HEK293 (cell line): ENCODE measurements at regions not wholly inside any gene's neighbourhood (a gene's known extent, or its start where the extent isn't known, plus 50 kb on each side); places are given as distances from the start of the nearest gene placed in this dataset.

Experiments used
- CTCF ChIA-PET: fragments of 350-600 bp; formaldehyde crosslinking; extraction: SDS; loops from one replicate; lab custom pipeline; 2021; ENCODE audit warnings: antibody characterized with exemption; lab: Yijun Ruan, JAX
- POLR2A ChIA-PET: fragments of 300-600 bp; formaldehyde crosslinking; extraction: SDS; loops from one replicate; lab custom pipeline; 2020; ENCODE audit warnings: antibody characterized with exemption, inconsistent platforms; lab: Yijun Ruan, JAX
- H3K27ac ChIP-seq: fragments of 200-500 bp; sonication (Bioruptor generic); 2 replicates; pipeline ENCODE4 v1.5.1; 2014; ENCODE audit warnings: low read depth, low read length, control low read depth, inconsistent platforms; ENCODE audit errors: extremely low read depth
- H3K36me3 ChIP-seq, 2 experiments: fragments of 200-500 bp in 1 of 2; sonication (Bioruptor generic) in 1 of 2; 1 replicate in 1 of 2; 2 replicates in 1 of 2; pipeline ENCODE4 v1.5.1; 2014 to 2017; ENCODE audit warnings: inconsistent platforms in 2 of 2, low read length in 2 of 2; ENCODE audit not compliant: control insufficient read depth in 2 of 2, insufficient read depth in 1 of 2
- H3K4me1 ChIP-seq: fragments of 200-500 bp; sonication (Bioruptor generic); 2 replicates; pipeline ENCODE4 v1.5.1; 2014; ENCODE audit warnings: mild to moderate bottlenecking, low read length, inconsistent platforms; ENCODE audit not compliant: control insufficient read depth, insufficient read depth
- H3K4me3 ChIP-seq: 2 replicates; pipeline ENCODE4 v1.5.1; 2011; ENCODE audit warnings: low read depth, mild to moderate bottlenecking, control low read depth, low read length, moderate library complexity
- H3K9me3 ChIP-seq: fragments of 200-500 bp; sonication (Bioruptor generic); 2 replicates; pipeline ENCODE4 v1.5.1; 2014; ENCODE audit warnings: low read depth, low read length, inconsistent platforms; ENCODE audit not compliant: control insufficient read depth, insufficient read depth
- GFI1B ChIP-seq: fragments of 450-650 bp; formaldehyde crosslinking; IDR thresholded peaks from 2 replicates; pipeline ENCODE4 v1.5.1; 2016; ENCODE audit warnings: missing biosample characterization, missing genetic modification characterization
- GLIS2 ChIP-seq: fragments of 450-650 bp; formaldehyde crosslinking; IDR thresholded peaks from 2 replicates; pipeline ENCODE4 v1.5.1; 2016; ENCODE audit warnings: missing biosample characterization, missing genetic modification characterization
- KLF16 ChIP-seq: fragments of 450-650 bp; formaldehyde crosslinking; IDR thresholded peaks from 2 replicates; pipeline ENCODE4 v1.5.1; 2017; ENCODE audit warnings: missing biosample characterization, missing genetic modification characterization
- REPIN1 ChIP-seq: fragments of 450-650 bp; formaldehyde crosslinking; IDR thresholded peaks from 2 replicates; pipeline ENCODE4 v1.5.1; 2017; ENCODE audit warnings: missing biosample characterization, missing genetic modification characterization, low read depth
- ZBTB21 ChIP-seq: fragments of 450-650 bp; formaldehyde crosslinking; IDR thresholded peaks from 2 replicates; pipeline ENCODE4 v1.5.1; 2017; ENCODE audit warnings: missing biosample characterization, missing genetic modification characterization
- ZNF140 ChIP-seq: fragments of 450-650 bp; formaldehyde crosslinking; IDR thresholded peaks from 2 replicates; pipeline ENCODE4 v1.5.1; 2016; ENCODE audit warnings: missing biosample characterization, missing genetic modification characterization
- ZNF146 ChIP-seq: fragments of 450-650 bp; formaldehyde crosslinking; IDR thresholded peaks from 2 replicates; pipeline ENCODE4 v1.5.1; 2016; ENCODE audit warnings: missing biosample characterization, missing genetic modification characterization
- ZNF169 ChIP-seq: fragments of 450-650 bp; formaldehyde crosslinking; IDR thresholded peaks from 2 replicates; pipeline ENCODE4 v1.5.1; 2016; ENCODE audit warnings: missing biosample characterization, missing genetic modification characterization
- ZNF184 ChIP-seq: fragments of 450-650 bp; IDR thresholded peaks from 2 replicates; pipeline ENCODE4 v1.5.1; 2018; ENCODE audit warnings: missing biosample characterization, mild to moderate bottlenecking, missing genetic modification characterization
- ZNF202 ChIP-seq: fragments of 450-650 bp; formaldehyde crosslinking; IDR thresholded peaks from 2 replicates; pipeline ENCODE4 v1.5.1; 2016; ENCODE audit warnings: missing biosample characterization, missing genetic modification characterization, borderline replicate concordance
- ZNF214 ChIP-seq: fragments of 450-650 bp; formaldehyde crosslinking; IDR thresholded peaks from 2 replicates; pipeline ENCODE4 v1.5.1; 2017; ENCODE audit warnings: missing biosample characterization, mild to moderate bottlenecking, missing genetic modification characterization, borderline replicate concordance
- ZNF354C ChIP-seq: fragments of 450-650 bp; formaldehyde crosslinking; IDR thresholded peaks from 2 replicates; pipeline ENCODE4 v1.5.1; 2016; ENCODE audit warnings: missing biosample characterization, missing genetic modification characterization, low read depth, borderline replicate concordance
- ZNF391 ChIP-seq: fragments of 450-650 bp; formaldehyde crosslinking; IDR thresholded peaks from 2 replicates; pipeline ENCODE4 v1.5.1; 2016; ENCODE audit warnings: low read depth, missing biosample characterization, missing genetic modification characterization, borderline replicate concordance
- ZNF404 ChIP-seq: fragments of 450-650 bp; formaldehyde crosslinking; IDR thresholded peaks from 2 replicates; pipeline ENCODE4 v1.5.1; 2017; ENCODE audit warnings: missing biosample characterization, missing genetic modification characterization
- ZNF416 ChIP-seq: fragments of 450-650 bp; formaldehyde crosslinking; IDR thresholded peaks from 2 replicates; pipeline ENCODE4 v1.5.1; 2016; ENCODE audit warnings: missing biosample characterization, missing genetic modification characterization
- ZNF423 ChIP-seq: fragments of 450-650 bp; formaldehyde crosslinking; IDR thresholded peaks from 2 replicates; pipeline ENCODE4 v1.5.1; 2016; ENCODE audit warnings: missing biosample characterization, missing genetic modification characterization
- ZNF521 ChIP-seq: fragments of 450-650 bp; formaldehyde crosslinking; IDR thresholded peaks from 2 replicates; pipeline ENCODE4 v1.5.1; 2017; ENCODE audit warnings: missing biosample characterization, mild to moderate bottlenecking, missing genetic modification characterization
- ZNF660 ChIP-seq: fragments of 450-650 bp; IDR thresholded peaks from 2 replicates; pipeline ENCODE4 v1.5.1; 2018; ENCODE audit warnings: missing biosample characterization, mild to moderate bottlenecking, missing genetic modification characterization
- ZNF830 ChIP-seq: fragments of 450-650 bp; IDR thresholded peaks from 2 replicates; pipeline ENCODE4 v1.5.0; 2018; ENCODE audit warnings: missing biosample characterization, missing genetic modification characterization, low read depth, mild to moderate bottlenecking, moderate library complexity
- ZNF837 ChIP-seq: fragments of 450-650 bp; formaldehyde crosslinking; IDR thresholded peaks from 2 replicates; pipeline ENCODE4 v1.5.1; 2016; ENCODE audit warnings: missing biosample characterization, missing genetic modification characterization
- ZSCAN30 ChIP-seq: fragments of 450-650 bp; IDR thresholded peaks from 2 replicates; pipeline ENCODE4 v1.5.1; 2018; ENCODE audit warnings: missing biosample characterization, mild to moderate bottlenecking, missing genetic modification characterization, moderate library complexity
- TF ChIP-seq, protein P1 (sequence below): fragments of 450-650 bp; formaldehyde crosslinking; IDR thresholded peaks from 2 replicates; pipeline ENCODE4 v1.5.1; 2016; ENCODE audit warnings: missing biosample characterization, missing genetic modification characterization
- TF ChIP-seq, protein P2 (sequence below): fragments of 450-650 bp; formaldehyde crosslinking; IDR thresholded peaks from 2 replicates; pipeline ENCODE4 v1.5.1; 2016; ENCODE audit warnings: missing biosample characterization, missing genetic modification characterization
- TF ChIP-seq, protein P3 (sequence below): IDR thresholded peaks from 2 replicates; pipeline ENCODE4 v1.6.1; 2011; ENCODE audit warnings: mild to moderate bottlenecking, low read depth, low read length, borderline replicate concordance
- TF ChIP-seq, protein P4 (sequence below): fragments of 450-650 bp; formaldehyde crosslinking; IDR thresholded peaks from 2 replicates; pipeline ENCODE4 v1.5.1; 2017; ENCODE audit warnings: missing biosample characterization, missing genetic modification characterization
- TF ChIP-seq, protein P5 (sequence below): fragments of 450-650 bp; formaldehyde crosslinking; IDR thresholded peaks from 2 replicates; pipeline ENCODE4 v1.5.1; 2016; ENCODE audit warnings: missing biosample characterization, missing genetic modification characterization, borderline replicate concordance

DNA sequence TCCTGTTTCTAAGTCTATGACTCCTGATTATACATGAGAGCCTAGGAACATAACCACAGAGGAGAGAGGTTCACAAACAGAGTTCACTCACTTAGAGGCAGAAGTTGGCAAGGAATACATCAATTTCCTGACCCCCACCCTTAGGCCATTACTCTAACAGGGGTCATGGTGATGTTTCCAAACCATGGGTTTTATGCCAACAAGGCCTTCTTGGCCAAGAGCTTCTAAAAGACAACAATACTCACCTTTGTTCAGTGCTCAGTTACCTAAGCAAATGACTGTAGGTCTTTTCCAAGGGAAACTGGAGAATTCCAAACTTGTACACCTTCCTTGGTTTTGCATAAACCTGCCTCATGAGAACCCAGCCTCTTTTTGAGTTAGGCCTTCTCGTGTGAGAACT is 52.6 kb downstream of the ERICH4 start:
- TF ChIP-seq ZNF169 (tag by site-specific recombination) (no peak), ZNF146 (tag by site-specific recombination) (no peak), ZNF837 (no peak), ZNF354C (tag by site-specific recombination) (no peak), ZNF140 (tag by site-specific recombination) (no peak), ZNF830 (no peak), ZNF214 (tag by site-specific recombination) (no peak), ZBTB21 (no peak), GLIS2 (tag by site-specific recombination) (no peak), ZNF391 (tag by site-specific recombination) (no peak), GFI1B (tag by site-specific recombination) (no peak), ZNF660 (tag by site-specific recombination) (no peak)
- TF ChIP-seq, protein P1, sequence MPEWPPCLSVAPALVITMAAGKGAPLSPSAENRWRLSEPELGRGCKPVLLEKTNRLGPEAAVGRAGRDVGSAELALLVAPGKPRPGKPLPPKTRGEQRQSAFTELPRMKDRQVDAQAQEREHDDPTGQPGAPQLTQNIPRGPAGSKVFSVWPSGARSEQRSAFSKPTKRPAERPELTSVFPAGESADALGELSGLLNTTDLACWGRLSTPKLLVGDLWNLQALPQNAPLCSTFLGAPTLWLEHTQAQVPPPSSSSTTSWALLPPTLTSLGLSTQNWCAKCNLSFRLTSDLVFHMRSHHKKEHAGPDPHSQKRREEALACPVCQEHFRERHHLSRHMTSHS (tag by site-specific recombination): no peak
- TF ChIP-seq, protein P2, sequence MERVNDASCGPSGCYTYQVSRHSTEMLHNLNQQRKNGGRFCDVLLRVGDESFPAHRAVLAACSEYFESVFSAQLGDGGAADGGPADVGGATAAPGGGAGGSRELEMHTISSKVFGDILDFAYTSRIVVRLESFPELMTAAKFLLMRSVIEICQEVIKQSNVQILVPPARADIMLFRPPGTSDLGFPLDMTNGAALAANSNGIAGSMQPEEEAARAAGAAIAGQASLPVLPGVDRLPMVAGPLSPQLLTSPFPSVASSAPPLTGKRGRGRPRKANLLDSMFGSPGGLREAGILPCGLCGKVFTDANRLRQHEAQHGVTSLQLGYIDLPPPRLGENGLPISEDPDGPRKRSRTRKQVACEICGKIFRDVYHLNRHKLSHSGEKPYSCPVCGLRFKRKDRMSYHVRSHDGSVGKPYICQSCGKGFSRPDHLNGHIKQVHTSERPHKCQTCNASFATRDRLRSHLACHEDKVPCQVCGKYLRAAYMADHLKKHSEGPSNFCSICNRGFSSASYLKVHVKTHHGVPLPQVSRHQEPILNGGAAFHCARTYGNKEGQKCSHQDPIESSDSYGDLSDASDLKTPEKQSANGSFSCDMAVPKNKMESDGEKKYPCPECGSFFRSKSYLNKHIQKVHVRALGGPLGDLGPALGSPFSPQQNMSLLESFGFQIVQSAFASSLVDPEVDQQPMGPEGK: no peak
- TF ChIP-seq, protein P3, sequence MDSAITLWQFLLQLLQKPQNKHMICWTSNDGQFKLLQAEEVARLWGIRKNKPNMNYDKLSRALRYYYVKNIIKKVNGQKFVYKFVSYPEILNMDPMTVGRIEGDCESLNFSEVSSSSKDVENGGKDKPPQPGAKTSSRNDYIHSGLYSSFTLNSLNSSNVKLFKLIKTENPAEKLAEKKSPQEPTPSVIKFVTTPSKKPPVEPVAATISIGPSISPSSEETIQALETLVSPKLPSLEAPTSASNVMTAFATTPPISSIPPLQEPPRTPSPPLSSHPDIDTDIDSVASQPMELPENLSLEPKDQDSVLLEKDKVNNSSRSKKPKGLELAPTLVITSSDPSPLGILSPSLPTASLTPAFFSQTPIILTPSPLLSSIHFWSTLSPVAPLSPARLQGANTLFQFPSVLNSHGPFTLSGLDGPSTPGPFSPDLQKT: no peak
- TF ChIP-seq, protein P4, sequence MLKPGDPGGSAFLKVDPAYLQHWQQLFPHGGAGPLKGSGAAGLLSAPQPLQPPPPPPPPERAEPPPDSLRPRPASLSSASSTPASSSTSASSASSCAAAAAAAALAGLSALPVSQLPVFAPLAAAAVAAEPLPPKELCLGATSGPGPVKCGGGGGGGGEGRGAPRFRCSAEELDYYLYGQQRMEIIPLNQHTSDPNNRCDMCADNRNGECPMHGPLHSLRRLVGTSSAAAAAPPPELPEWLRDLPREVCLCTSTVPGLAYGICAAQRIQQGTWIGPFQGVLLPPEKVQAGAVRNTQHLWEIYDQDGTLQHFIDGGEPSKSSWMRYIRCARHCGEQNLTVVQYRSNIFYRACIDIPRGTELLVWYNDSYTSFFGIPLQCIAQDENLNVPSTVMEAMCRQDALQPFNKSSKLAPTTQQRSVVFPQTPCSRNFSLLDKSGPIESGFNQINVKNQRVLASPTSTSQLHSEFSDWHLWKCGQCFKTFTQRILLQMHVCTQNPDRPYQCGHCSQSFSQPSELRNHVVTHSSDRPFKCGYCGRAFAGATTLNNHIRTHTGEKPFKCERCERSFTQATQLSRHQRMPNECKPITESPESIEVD (tag by site-specific recombination): no peak
- H3K9me3 ChIP-seq: no peaks in the 10 kb centered on the region
- ChIA-PET POLR2A (no interaction called here), CTCF (interaction anchor here (0.9 to 3.6 kb wide), 4 partner anchors 46 to 211 kb away, joined by 3 to 12 read pairs (median 4); no protein-coding TSS in a partner anchor)
- H3K36me3 ChIP-seq: no peaks in the 10 kb centered on the region
- H3K27ac ChIP-seq: no peak overlapping the region
- H3K4me3 ChIP-seq: no peak overlapping the region
- H3K4me1 ChIP-seq: peaks cover 2% of the 10 kb centered on the region

DNA sequence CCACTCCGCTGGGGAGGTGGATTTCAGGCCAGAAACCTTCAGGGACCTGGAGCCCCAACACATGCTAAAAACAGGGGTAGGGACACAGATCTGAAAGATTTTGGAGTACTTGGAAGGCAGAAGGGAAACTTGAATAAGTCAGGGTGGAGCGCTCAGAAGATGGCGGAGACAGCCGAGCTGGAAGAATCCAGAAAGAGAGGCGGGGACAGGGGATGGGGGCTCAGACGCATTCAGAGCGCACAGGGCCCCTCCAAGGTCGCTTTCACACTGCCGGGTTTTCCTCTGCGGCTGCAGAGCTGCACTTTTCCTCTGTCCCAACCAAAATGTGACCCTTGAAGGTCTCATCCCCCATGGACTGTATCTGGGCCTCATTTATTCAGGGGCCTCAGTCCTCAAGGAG is 56.9 kb downstream of the ERICH4 start:
- POLR2A ChIA-PET: no interaction called here
- H3K4me1 ChIP-seq: peaks cover 14% of the 10 kb centered on the region
- CTCF ChIA-PET: no interaction called here
- TF ChIP-seq ZNF404 (tag by site-specific recombination) (no peak), ZNF202 (tag by site-specific recombination) (no peak), ZSCAN30 (no peak), ZNF184 (no peak), ZNF660 (tag by site-specific recombination) (no peak), KLF16 (tag by site-specific recombination) (no peak), ZNF521 (no peak), REPIN1 (tag by site-specific recombination) (no peak), ZNF423 (tag by site-specific recombination) (no peak), ZNF416 (no peak)
- TF ChIP-seq, protein P5, sequence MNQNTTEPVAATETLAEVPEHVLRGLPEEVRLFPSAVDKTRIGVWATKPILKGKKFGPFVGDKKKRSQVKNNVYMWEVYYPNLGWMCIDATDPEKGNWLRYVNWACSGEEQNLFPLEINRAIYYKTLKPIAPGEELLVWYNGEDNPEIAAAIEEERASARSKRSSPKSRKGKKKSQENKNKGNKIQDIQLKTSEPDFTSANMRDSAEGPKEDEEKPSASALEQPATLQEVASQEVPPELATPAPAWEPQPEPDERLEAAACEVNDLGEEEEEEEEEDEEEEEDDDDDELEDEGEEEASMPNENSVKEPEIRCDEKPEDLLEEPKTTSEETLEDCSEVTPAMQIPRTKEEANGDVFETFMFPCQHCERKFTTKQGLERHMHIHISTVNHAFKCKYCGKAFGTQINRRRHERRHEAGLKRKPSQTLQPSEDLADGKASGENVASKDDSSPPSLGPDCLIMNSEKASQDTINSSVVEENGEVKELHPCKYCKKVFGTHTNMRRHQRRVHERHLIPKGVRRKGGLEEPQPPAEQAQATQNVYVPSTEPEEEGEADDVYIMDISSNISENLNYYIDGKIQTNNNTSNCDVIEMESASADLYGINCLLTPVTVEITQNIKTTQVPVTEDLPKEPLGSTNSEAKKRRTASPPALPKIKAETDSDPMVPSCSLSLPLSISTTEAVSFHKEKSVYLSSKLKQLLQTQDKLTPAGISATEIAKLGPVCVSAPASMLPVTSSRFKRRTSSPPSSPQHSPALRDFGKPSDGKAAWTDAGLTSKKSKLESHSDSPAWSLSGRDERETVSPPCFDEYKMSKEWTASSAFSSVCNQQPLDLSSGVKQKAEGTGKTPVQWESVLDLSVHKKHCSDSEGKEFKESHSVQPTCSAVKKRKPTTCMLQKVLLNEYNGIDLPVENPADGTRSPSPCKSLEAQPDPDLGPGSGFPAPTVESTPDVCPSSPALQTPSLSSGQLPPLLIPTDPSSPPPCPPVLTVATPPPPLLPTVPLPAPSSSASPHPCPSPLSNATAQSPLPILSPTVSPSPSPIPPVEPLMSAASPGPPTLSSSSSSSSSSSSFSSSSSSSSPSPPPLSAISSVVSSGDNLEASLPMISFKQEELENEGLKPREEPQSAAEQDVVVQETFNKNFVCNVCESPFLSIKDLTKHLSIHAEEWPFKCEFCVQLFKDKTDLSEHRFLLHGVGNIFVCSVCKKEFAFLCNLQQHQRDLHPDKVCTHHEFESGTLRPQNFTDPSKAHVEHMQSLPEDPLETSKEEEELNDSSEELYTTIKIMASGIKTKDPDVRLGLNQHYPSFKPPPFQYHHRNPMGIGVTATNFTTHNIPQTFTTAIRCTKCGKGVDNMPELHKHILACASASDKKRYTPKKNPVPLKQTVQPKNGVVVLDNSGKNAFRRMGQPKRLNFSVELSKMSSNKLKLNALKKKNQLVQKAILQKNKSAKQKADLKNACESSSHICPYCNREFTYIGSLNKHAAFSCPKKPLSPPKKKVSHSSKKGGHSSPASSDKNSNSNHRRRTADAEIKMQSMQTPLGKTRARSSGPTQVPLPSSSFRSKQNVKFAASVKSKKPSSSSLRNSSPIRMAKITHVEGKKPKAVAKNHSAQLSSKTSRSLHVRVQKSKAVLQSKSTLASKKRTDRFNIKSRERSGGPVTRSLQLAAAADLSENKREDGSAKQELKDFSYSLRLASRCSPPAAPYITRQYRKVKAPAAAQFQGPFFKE (tag by site-specific recombination): no peak

More for the DNA sequence above, 56.9 kb downstream of the ERICH4 start:
- no peaks in the 10 kb centered on the region for H3K36me3 ChIP-seq
- no peak overlapping the region for H3K27ac ChIP-seq
- H3K4me3 ChIP-seq: no peak overlapping the region
- no peaks in the 10 kb centered on the region; the same call in 1 of the 2 replicates for H3K9me3 ChIP-seq
